H1 (cell line): ENCODE measurements at regions not wholly inside any gene's neighbourhood (a gene's known extent, or its start where the extent isn't known, plus 50 kb on each side); places are given as distances from the start of the nearest gene placed in this dataset.

Experiments
- CTCF ChIA-PET: fragments of 300-600 bp; sonication (Branson Sonifier 250); formaldehyde crosslinking; loops from one replicate; lab custom pipeline; 2021; ENCODE audit not compliant: partially characterized antibody; lab: Charles Lee
- POLR2A ChIA-PET: fragments of 300-600 bp; sonication (Branson Sonifier 250); formaldehyde crosslinking; loops from one replicate; lab custom pipeline; 2021; ENCODE audit warnings: inconsistent platforms; ENCODE audit not compliant: partially characterized antibody; lab: Charles Lee
- DNase-seq, 2 experiments: peaks; one replicate each; pipeline versions ENCODE4 v3.0.0 to v3.0.0-alpha.2; 2010 to 2022; ENCODE audit warnings: low spot score in 2 of 2, low read depth in 1 of 2, mixed read lengths in 1 of 2
- FAIRE-seq: peaks from 2 replicates; lab custom pipeline; 2011; peaks lifted over from hg19 to GRCh38; lab: Jason Lieb, UNC
- H2AFZ ChIP-seq: 2 replicates; pipeline ENCODE4 v1.8.1; 2012; ENCODE audit warnings: low read length, inconsistent platforms
- H2AK5ac ChIP-seq: 2 replicates; pipeline ENCODE4 v1.6.1; 2013; ENCODE audit warnings: low read depth, low read length
- H2BK120ac ChIP-seq: replicated peaks from 2 replicates; pipeline ENCODE3; 2013; ENCODE audit warnings: low read depth, low read length, inconsistent platforms
- H2BK12ac ChIP-seq: 2 replicates; pipeline ENCODE4 v1.6.1; 2013; ENCODE audit warnings: low read depth, low read length
- H2BK15ac ChIP-seq: 2 replicates; pipeline ENCODE4 v1.6.1; 2013; ENCODE audit warnings: low read length
- H2BK20ac ChIP-seq: 2 replicates; pipeline ENCODE4 v1.6.1; 2013; ENCODE audit warnings: low read length
- H2BK5ac ChIP-seq: 2 replicates; pipeline ENCODE4 v1.6.1; 2013; ENCODE audit warnings: low read depth, low read length
- H3K14ac ChIP-seq: 2 replicates; pipeline ENCODE4 v1.6.1; 2013; ENCODE audit warnings: inconsistent platforms; ENCODE audit not compliant: insufficient read length
- H3K18ac ChIP-seq: 2 replicates; pipeline ENCODE4 v1.6.1; 2013; ENCODE audit warnings: low read length; ENCODE audit errors: extremely low read depth
- H3K23ac ChIP-seq: 2 replicates; pipeline ENCODE4 v1.6.1; 2013; ENCODE audit warnings: inconsistent platforms; ENCODE audit not compliant: insufficient read length
- H3K23me2 ChIP-seq: 2 replicates; pipeline ENCODE4 v1.6.1; 2013; ENCODE audit warnings: low read depth, low read length
- H3K27ac ChIP-seq: 2 replicates; pipeline ENCODE4 v1.6.1; 2011; ENCODE audit warnings: low read depth, low read length, inconsistent platforms
- H3K27me3 ChIP-seq, 4 experiments: replicated peaks in 1 of 4; 1 replicate in 1 of 4; 2 replicates in 3 of 4; pipeline versions ENCODE4 v1.6.1 to v1.8.1; 2011 to 2013; ENCODE audit warnings: low read length in 3 of 4, mild to moderate bottlenecking in 3 of 4, inconsistent platforms in 2 of 4, mixed read lengths in 2 of 4, moderate library complexity in 1 of 4; ENCODE audit not compliant: control insufficient read depth in 3 of 4, insufficient read depth in 3 of 4; ENCODE audit errors: extremely low read depth in 1 of 4
- H3K36me3 ChIP-seq, 4 experiments: 2 replicates each; pipeline versions ENCODE4 v1.6.1 to v1.8.1; 2011 to 2013; ENCODE audit warnings: mild to moderate bottlenecking in 4 of 4, low read length in 3 of 4, moderate library complexity in 2 of 4, control low read depth in 1 of 4, inconsistent platforms in 1 of 4; ENCODE audit not compliant: insufficient read depth in 4 of 4, control insufficient read depth in 2 of 4
- H3K4ac ChIP-seq: replicated peaks from 2 replicates; pipeline ENCODE3; 2013; ENCODE audit warnings: low read length, low read depth, mixed read lengths, inconsistent platforms; ENCODE audit not compliant: insufficient read length
- H3K4me1 ChIP-seq, 4 experiments: replicated peaks in 1 of 4; 1 replicate in 1 of 4; 2 replicates in 3 of 4; pipeline versions ENCODE4 v1.6.1 to v1.8.1; 2011 to 2013; ENCODE audit warnings: low read length in 3 of 4, inconsistent platforms in 2 of 4, mixed read lengths in 1 of 4; ENCODE audit not compliant: insufficient read depth in 4 of 4, control insufficient read depth in 3 of 4
- H3K4me2 ChIP-seq, 2 experiments: 2 replicates each; pipeline versions ENCODE4 v1.6.1 to v1.8.1; 2011 to 2013; ENCODE audit warnings: low read depth in 2 of 2, low read length in 2 of 2, control low read depth in 1 of 2, inconsistent platforms in 1 of 2, mild to moderate bottlenecking in 1 of 2; ENCODE audit not compliant: insufficient read depth in 1 of 2
- H3K4me3 ChIP-seq, 4 experiments: fragments of 200-600, 300-600 bp in 1 of 4; sonication (generic), shearing (Covaris generic), sonication (Bioruptor Twin) in 1 of 4; 2 replicates each; pipeline versions ENCODE4 v1.5.1 to v1.8.1; 2011 to 2016; ENCODE audit warnings: low read length in 4 of 4, low read depth in 3 of 4, control low read depth in 2 of 4, inconsistent platforms in 2 of 4, mild to moderate bottlenecking in 2 of 4, mixed read lengths in 1 of 4, moderate library complexity in 1 of 4; ENCODE audit not compliant: insufficient read depth in 2 of 4; ENCODE audit errors: extremely low read depth in 1 of 4
- H3K56ac ChIP-seq: replicated peaks from 2 replicates; pipeline ENCODE3; 2013; ENCODE audit warnings: low read depth, mild to moderate bottlenecking, mixed read lengths, low read length, inconsistent platforms; ENCODE audit not compliant: insufficient read length
- H3K79me1 ChIP-seq: 2 replicates; pipeline ENCODE4 v1.6.1; 2013; ENCODE audit warnings: low read depth, low read length, control low read depth
- H3K79me2 ChIP-seq, 2 experiments: 2 replicates each; pipeline versions ENCODE4 v1.6.1 to v1.8.1; 2012 to 2013; ENCODE audit warnings: low read length in 2 of 2, mild to moderate bottlenecking in 2 of 2, inconsistent platforms in 1 of 2; ENCODE audit not compliant: insufficient read depth in 2 of 2, control insufficient read depth in 1 of 2
- H3K9ac ChIP-seq, 4 experiments: replicated peaks in 1 of 4; 1 replicate in 1 of 4; 2 replicates in 3 of 4; pipeline versions ENCODE4 v1.6.1 to v1.8.1; 2011 to 2013; ENCODE audit warnings: low read depth in 3 of 4, low read length in 3 of 4, control low read depth in 2 of 4, mild to moderate bottlenecking in 2 of 4, moderate library complexity in 2 of 4, inconsistent platforms in 1 of 4; ENCODE audit errors: extremely low read depth in 1 of 4
- H3K9me3 ChIP-seq, 2 experiments: 2 replicates each; pipeline versions ENCODE4 v1.6.1 to v1.8.1; 2012 to 2013; ENCODE audit warnings: mild to moderate bottlenecking in 2 of 2, moderate library complexity in 2 of 2, control low read depth in 1 of 2, inconsistent platforms in 1 of 2, low read depth in 1 of 2, low read length in 1 of 2, mixed read lengths in 1 of 2; ENCODE audit not compliant: insufficient read depth in 2 of 2
- H4K20me1 ChIP-seq, 2 experiments: replicated peaks in 1 of 2; 2 replicates each; pipeline versions ENCODE3 to v1.8.1; 2011 to 2013; ENCODE audit warnings: inconsistent platforms in 2 of 2, low read length in 2 of 2, mild to moderate bottlenecking in 1 of 2; ENCODE audit not compliant: insufficient read depth in 2 of 2, control insufficient read depth in 1 of 2
- H4K5ac ChIP-seq: 2 replicates; pipeline ENCODE4 v1.6.1; 2013; ENCODE audit warnings: low read length, low read depth, mixed read lengths, inconsistent platforms; ENCODE audit not compliant: insufficient read length
- H4K8ac ChIP-seq: 2 replicates; pipeline ENCODE4 v1.8.0; 2013; ENCODE audit warnings: mild to moderate bottlenecking, moderate library complexity, low read length, inconsistent platforms; ENCODE audit not compliant: insufficient read depth; ENCODE audit errors: extremely low read depth
- H4K91ac ChIP-seq: replicated peaks from 2 replicates; pipeline ENCODE3; 2013; ENCODE audit warnings: low read length, mixed read lengths, inconsistent platforms; ENCODE audit not compliant: insufficient read length
- BACH1 ChIP-seq: IDR thresholded peaks from 2 replicates; pipeline ENCODE4 v1.6.1; 2012; ENCODE audit warnings: low read length, improper control_type of control experiment
- BRCA1 ChIP-seq: IDR thresholded peaks from 2 replicates; pipeline ENCODE4 v1.6.1; 2012; ENCODE audit warnings: low read depth, low read length, improper control_type of control experiment
- EGR1 ChIP-seq: IDR thresholded peaks from 2 replicates; pipeline ENCODE4 v1.6.1; 2011; ENCODE audit warnings: low read depth, low read length, borderline replicate concordance
- HDAC2 ChIP-seq, 2 experiments: fragments of 300-600 bp in 1 of 2; sonication (generic) in 1 of 2; IDR thresholded peaks; 2 replicates each; pipeline ENCODE4 v1.6.1; 2011 to 2012; ENCODE audit warnings: low read depth in 2 of 2, low read length in 2 of 2, mild to moderate bottlenecking in 2 of 2, moderate library complexity in 2 of 2, borderline replicate concordance in 1 of 2, inconsistent platforms in 1 of 2
- KDM4A ChIP-seq: IDR thresholded peaks from one replicate; pipeline ENCODE4 v1.7.1; 2012; ENCODE audit warnings: low read depth, mild to moderate bottlenecking, moderate library complexity, low read length, inconsistent platforms; ENCODE audit not compliant: severe bottlenecking
- KDM5A ChIP-seq: fragments of 200-600 bp; IDR thresholded peaks from 2 replicates; pipeline ENCODE4 v1.7.1; 2012; ENCODE audit warnings: mild to moderate bottlenecking, low read length, inconsistent platforms, mixed read lengths
- POLR2A ChIP-seq, 2 experiments: IDR thresholded peaks; 1 replicate in 1 of 2; 2 replicates in 1 of 2; pipeline ENCODE4 v1.6.1; 2011; ENCODE audit warnings: low read depth in 2 of 2, low read length in 2 of 2, mild to moderate bottlenecking in 2 of 2; ENCODE audit errors: control extremely low read depth in 1 of 2
- RNF2 ChIP-seq: fragments of 200-900, 300-1000 bp; sonication (generic); IDR thresholded peaks from 2 replicates; pipeline ENCODE4 v1.7.1; 2016; ENCODE audit warnings: borderline replicate concordance, low read depth, mild to moderate bottlenecking, antibody characterized with exemption, low read length; ENCODE audit not compliant: poor library complexity, severe bottlenecking; ENCODE audit errors: missing control alignments
- SAP30 ChIP-seq: fragments of 300-600 bp; sonication (generic); IDR thresholded peaks from 2 replicates; pipeline ENCODE4 v1.7.1; 2012; ENCODE audit warnings: low read length, moderate library complexity, mild to moderate bottlenecking, inconsistent platforms; ENCODE audit not compliant: insufficient read depth, insufficient replicate concordance
- TEAD4 ChIP-seq: IDR thresholded peaks from 2 replicates; pipeline ENCODE4 v1.6.1; 2012; ENCODE audit warnings: low read depth, low read length, inconsistent platforms, mixed read lengths
- WGBS, 2 experiments: shearing (Covaris generic) in 1 of 2; methylation state at CpG; one replicate each; pipeline versions ENCODE4 v1.1.6 to v1.1.7; 2013 to 2015; ENCODE audit warnings: low lambda C conversion rate in 2 of 2, mixed read lengths in 2 of 2, inconsistent platforms in 1 of 2, low coverage in 1 of 2, missing lambda C conversion rate in 1 of 2; ENCODE audit not compliant: insufficient replicate concordance in 2 of 2, insufficient coverage in 1 of 2, insufficient read length in 1 of 2; ENCODE audit errors: extremely low coverage in 1 of 2, missing lambda C conversion rate in 1 of 2; 5-methylcytosine and 5-hydroxymethylcytosine counted together

- Histone ChIP-seq H2BK120ac (no peak overlapping the region), H3K4me3 (no peak overlapping the region), H3K36me3 (no peaks in the 10 kb centered on the region), H3K9me3 (no peaks in the 10 kb centered on the region), H4K8ac (no peak overlapping the region), H2BK20ac (no peak overlapping the region), H3K4me1 (peaks cover 2 to 5% (median 4%) of the 10 kb centered on the region in 4 experiments; a peak in 4 of 7 replicates), H3K9ac (no peak overlapping the region), H2BK12ac (no peak overlapping the region), H3K79me1 (no peaks in the 10 kb centered on the region), H3K18ac (no peak overlapping the region), H3K79me2 (no peaks in the 10 kb centered on the region), H3K4me2 (no peak overlapping the region), H3K23ac (no peak overlapping the region), H3K23me2 (no peaks in the 10 kb centered on the region), H3K14ac (no peak overlapping the region), H3K27me3 (no peaks in the 10 kb centered on the region), H4K20me1 (no peaks in the 10 kb centered on the region), H2BK15ac (no peak overlapping the region), H2BK5ac (no peak overlapping the region), H4K5ac (no peak overlapping the region), H4K91ac (no peak overlapping the region), H2AFZ (no peak overlapping the region), H3K56ac (no peak overlapping the region), H3K4ac (no peak overlapping the region), H2AK5ac (no peak overlapping the region), H3K27ac (no peak overlapping the region)
- CTCF ChIA-PET: interaction anchor here (1.4 kb wide), 1 partner anchor 66 kb away, joined by 3 read pairs; no protein-coding TSS in a partner anchor
- DNase-seq (no peak), FAIRE-seq (no peak)
- TF ChIP-seq BACH1 (no peak), EGR1 (no peak), HDAC2 (IDR thresholded peaks at IDR 0.05; ENCODE audit: borderline replicate concordance in 1 of 2, low read depth in 2 of 2, low read length in 2 of 2) (no peak), TEAD4 (no peak), SAP30 (no peak), KDM4A (no peak), POLR2A (IDR thresholded peaks at IDR 0.05; ENCODE audit: control extremely low read depth in 1 of 2, low read depth in 2 of 2, low read length in 2 of 2) (no peak), RNF2 (no peak), BRCA1 (no peak), KDM5A (no peak)
- POLR2A ChIA-PET: interaction anchor here (1.5 kb wide), 1 partner anchor 116 kb away, joined by 4 read pairs; the partner anchor contains the start of gene BTG1
- WGBS, 2 experiments: 90% methylated on average over 3 of the region's 3 CpGs; no CpG with 5 or more reads in 1 of the 2 experiments
Measured at GRCh38 chr12:92029902-92030586, 115.6 kb downstream of the BTG1 start.
